ENCODE measurements at regions not wholly inside any gene's neighbourhood (a gene's known extent, or its start where the extent isn't known, plus 50 kb on each side); places are given as distances from the start of the nearest gene placed in this dataset.

DNA sequence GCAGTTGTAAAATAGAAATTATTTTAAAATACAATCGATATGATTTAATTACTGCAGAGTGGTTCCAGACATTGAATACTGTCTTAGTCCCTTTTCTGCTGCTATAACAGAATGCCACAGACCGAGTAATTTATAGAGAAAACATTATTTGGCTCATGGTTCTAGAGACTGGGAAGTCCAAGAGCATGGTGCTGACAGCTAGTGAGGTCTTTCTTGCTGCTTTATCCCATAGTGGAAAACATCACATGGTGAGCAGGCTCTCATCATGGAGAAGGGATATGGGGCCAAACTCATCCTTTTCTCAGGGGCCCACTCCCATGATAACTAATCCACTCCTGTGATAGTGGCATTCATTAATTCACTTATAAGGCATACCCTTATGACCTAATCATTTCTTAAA, 120.0 kb upstream of the TBL1XR1 start:
- Histone ChIP-seq H3K4me3 (ENCODE audit: low read depth, low read length) (no peak overlapping the region), H3K79me2 (no peaks in the 10 kb centered on the region), H3K9ac (no peak overlapping the region), H3K9me3 (ENCODE audit: control insufficient read depth, low read length) (no peaks in the 10 kb centered on the region), H3K4me2 (ENCODE audit: low read length) (no peak overlapping the region), H3K4me1 (no peaks in the 10 kb centered on the region), H2AFZ (no peak overlapping the region), H3K27ac (no peak overlapping the region), H3K27me3 (ENCODE audit: control insufficient read depth, insufficient read depth, low read length) (no peaks in the 10 kb centered on the region), H3K36me3 (ENCODE audit: control insufficient read depth, insufficient read depth, low read length) (no peaks in the 10 kb centered on the region)
- TF ChIP-seq, protein P1, sequence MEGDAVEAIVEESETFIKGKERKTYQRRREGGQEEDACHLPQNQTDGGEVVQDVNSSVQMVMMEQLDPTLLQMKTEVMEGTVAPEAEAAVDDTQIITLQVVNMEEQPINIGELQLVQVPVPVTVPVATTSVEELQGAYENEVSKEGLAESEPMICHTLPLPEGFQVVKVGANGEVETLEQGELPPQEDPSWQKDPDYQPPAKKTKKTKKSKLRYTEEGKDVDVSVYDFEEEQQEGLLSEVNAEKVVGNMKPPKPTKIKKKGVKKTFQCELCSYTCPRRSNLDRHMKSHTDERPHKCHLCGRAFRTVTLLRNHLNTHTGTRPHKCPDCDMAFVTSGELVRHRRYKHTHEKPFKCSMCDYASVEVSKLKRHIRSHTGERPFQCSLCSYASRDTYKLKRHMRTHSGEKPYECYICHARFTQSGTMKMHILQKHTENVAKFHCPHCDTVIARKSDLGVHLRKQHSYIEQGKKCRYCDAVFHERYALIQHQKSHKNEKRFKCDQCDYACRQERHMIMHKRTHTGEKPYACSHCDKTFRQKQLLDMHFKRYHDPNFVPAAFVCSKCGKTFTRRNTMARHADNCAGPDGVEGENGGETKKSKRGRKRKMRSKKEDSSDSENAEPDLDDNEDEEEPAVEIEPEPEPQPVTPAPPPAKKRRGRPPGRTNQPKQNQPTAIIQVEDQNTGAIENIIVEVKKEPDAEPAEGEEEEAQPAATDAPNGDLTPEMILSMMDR (IDR thresholded peaks at IDR 0.05), result no peak

DNA sequence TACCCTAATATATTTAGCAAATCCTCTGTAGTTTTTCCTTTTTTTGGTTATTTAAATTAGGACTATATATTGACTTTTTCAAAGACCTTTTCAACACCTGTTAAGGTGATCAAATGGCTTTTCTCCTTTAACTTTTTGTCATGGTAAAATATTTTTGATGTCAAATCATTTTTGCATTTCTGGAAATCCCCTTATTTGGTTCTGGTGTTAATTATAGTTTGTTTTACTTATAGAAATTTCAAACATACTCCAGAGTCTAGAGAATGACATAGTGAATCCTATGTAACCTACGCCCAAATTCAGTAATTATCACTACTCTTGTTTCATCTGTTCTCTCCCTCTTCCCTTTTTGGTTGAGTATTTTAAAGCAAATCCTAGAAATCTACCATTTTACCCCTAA, 121.3 kb upstream of the TBL1XR1 start:
- Histone ChIP-seq H3K27me3 (ENCODE audit: control insufficient read depth, insufficient read depth, low read length) (no peaks in the 10 kb centered on the region), H3K27ac (no peak overlapping the region), H3K4me3 (ENCODE audit: low read depth, low read length) (no peak overlapping the region), H3K4me2 (ENCODE audit: low read length) (no peak overlapping the region), H3K36me3 (ENCODE audit: control insufficient read depth, insufficient read depth, low read length) (no peaks in the 10 kb centered on the region), H3K9ac (no peak overlapping the region), H3K79me2 (no peaks in the 10 kb centered on the region), H2AFZ (no peak overlapping the region), H3K4me1 (no peaks in the 10 kb centered on the region), H3K9me3 (ENCODE audit: control insufficient read depth, low read length) (no peaks in the 10 kb centered on the region)
- TF ChIP-seq, protein P1 (IDR thresholded peaks at IDR 0.05), result no peak

DNA sequence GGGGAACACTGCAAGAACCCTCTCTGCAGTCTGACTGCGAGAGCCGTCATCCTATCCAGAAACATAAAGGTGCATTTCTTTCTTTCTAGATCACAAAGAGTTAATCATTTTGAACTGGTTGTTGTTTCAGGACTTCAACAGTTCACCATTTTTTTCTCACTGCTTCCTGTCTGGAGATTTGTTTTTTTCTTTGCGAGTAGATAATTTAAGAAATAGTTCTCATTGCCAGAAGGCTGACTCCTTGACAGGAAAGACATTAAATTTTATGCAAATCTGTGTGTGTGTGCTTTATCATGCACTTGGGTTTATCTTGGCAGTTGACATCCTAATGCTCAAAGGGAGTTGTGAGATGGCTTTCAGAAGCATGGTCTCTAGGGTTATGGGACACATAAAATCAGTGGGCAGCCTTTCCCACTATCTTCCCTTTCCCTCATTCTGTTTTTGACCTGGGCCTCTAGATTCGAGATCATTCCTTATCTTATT, 123.5 kb upstream of the TBL1XR1 start:
- Histone ChIP-seq H2AFZ (no peak overlapping the region), H3K79me2 (no peaks in the 10 kb centered on the region), H3K27ac (no peak overlapping the region), H3K4me3 (ENCODE audit: low read depth, low read length) (no peak overlapping the region), H3K9ac (no peak overlapping the region), H3K36me3 (ENCODE audit: control insufficient read depth, insufficient read depth, low read length) (no peaks in the 10 kb centered on the region), H3K4me2 (ENCODE audit: low read length) (no peak overlapping the region), H3K27me3 (ENCODE audit: control insufficient read depth, insufficient read depth, low read length) (no peaks in the 10 kb centered on the region), H3K4me1 (no peaks in the 10 kb centered on the region), H3K9me3 (ENCODE audit: control insufficient read depth, low read length) (no peaks in the 10 kb centered on the region)
- TF ChIP-seq, protein P1 (IDR thresholded peaks at IDR 0.05), result no peak

DNA sequence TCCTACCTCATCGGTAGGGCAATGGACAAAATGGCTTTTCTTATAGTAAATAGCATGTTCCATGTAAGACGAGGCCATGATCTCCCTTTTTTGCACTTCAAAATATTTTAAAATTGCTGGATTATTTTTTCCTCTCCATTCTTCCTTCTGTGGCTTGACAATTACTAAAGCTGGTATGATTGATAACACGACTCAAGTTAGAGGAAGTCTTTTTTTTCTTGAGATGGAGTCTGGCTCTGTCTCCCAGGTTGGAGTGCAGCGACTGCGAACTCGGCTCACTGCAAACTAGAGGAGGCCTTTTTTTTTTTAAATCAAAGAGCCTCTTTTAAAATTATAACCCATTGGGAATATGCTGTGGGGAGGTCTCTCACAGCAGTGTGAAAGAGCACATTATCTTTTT, 124.5 kb upstream of the TBL1XR1 start:
- Histone ChIP-seq H3K4me3 (ENCODE audit: low read depth, low read length) (no peak overlapping the region), H3K27ac (no peak overlapping the region)
- TF ChIP-seq, protein P1 (IDR thresholded peaks at IDR 0.05), result no peak

DNA sequence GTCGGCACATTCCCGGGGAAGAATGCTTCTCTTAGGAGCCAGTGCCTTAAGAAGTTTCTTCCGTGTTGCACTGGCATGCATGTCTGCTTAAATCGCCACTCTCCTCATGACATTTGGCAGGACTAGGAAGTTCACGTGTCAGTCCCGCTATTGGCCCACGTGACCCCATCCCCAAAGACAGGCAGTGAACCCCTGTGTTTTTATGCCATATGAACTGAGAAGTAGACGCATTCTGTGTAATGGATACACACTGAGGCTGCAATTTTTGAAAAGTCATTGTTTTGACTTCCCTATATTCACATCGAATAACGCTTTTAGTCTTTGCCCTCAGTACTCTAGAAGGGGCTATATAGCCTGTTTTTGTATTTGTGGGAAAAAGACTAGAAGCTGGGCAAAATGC, 125.6 kb upstream of the TBL1XR1 start:
- H3K27ac ChIP-seq, result no peak overlapping the region
- TF ChIP-seq, protein P1 (IDR thresholded peaks at IDR 0.05), result no peak
- no peak overlapping the region for H3K4me2 ChIP-seq (ENCODE audit: low read length)
- no peaks in the 10 kb centered on the region for H3K4me1 ChIP-seq
- no peak overlapping the region for H3K9ac ChIP-seq
- H2AFZ ChIP-seq, result no peak overlapping the region
- no peaks in the 10 kb centered on the region for H3K27me3 ChIP-seq (ENCODE audit: control insufficient read depth, insufficient read depth, low read length)
- no peak overlapping the region for H3K4me3 ChIP-seq (ENCODE audit: low read depth, low read length)
- no peaks in the 10 kb centered on the region for H3K9me3 ChIP-seq (ENCODE audit: control insufficient read depth, low read length)
- H3K79me2 ChIP-seq, result no peaks in the 10 kb centered on the region
- no peaks in the 10 kb centered on the region for H3K36me3 ChIP-seq (ENCODE audit: control insufficient read depth, insufficient read depth, low read length)

More for the DNA sequence above, 124.5 kb upstream of the TBL1XR1 start:
- Histone ChIP-seq H3K27me3 (ENCODE audit: control insufficient read depth, insufficient read depth, low read length) (no peaks in the 10 kb centered on the region), H3K9ac (no peak overlapping the region), H3K4me1 (no peaks in the 10 kb centered on the region), H3K9me3 (ENCODE audit: control insufficient read depth, low read length) (no peaks in the 10 kb centered on the region), H3K36me3 (ENCODE audit: control insufficient read depth, insufficient read depth, low read length) (no peaks in the 10 kb centered on the region), H2AFZ (no peak overlapping the region), H3K4me2 (ENCODE audit: low read length) (no peak overlapping the region), H3K79me2 (no peaks in the 10 kb centered on the region)
